ENCODE measurements at regions not wholly inside any gene's neighbourhood (a gene's known extent, or its start where the extent isn't known, plus 50 kb on each side); places are given as distances from the start of the nearest gene placed in this dataset.
"Not testable (repeated sequence)": the region's sequence is repeated elsewhere in the genome, so short reads cannot be mapped to it uniquely, and the experiment has no call there.

GRCh38 chr16:10294153-10294552 lies 91.7 kb upstream of the ATF7IP2 start:
- not testable (repeated sequence) for TF ChIP-seq EZH2 (IDR thresholded peaks at IDR 0.05; ENCODE audit: borderline replicate concordance, low read depth, low read length, poor library complexity, severe bottlenecking)
- TF ChIP-seq, protein P1, sequence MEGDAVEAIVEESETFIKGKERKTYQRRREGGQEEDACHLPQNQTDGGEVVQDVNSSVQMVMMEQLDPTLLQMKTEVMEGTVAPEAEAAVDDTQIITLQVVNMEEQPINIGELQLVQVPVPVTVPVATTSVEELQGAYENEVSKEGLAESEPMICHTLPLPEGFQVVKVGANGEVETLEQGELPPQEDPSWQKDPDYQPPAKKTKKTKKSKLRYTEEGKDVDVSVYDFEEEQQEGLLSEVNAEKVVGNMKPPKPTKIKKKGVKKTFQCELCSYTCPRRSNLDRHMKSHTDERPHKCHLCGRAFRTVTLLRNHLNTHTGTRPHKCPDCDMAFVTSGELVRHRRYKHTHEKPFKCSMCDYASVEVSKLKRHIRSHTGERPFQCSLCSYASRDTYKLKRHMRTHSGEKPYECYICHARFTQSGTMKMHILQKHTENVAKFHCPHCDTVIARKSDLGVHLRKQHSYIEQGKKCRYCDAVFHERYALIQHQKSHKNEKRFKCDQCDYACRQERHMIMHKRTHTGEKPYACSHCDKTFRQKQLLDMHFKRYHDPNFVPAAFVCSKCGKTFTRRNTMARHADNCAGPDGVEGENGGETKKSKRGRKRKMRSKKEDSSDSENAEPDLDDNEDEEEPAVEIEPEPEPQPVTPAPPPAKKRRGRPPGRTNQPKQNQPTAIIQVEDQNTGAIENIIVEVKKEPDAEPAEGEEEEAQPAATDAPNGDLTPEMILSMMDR (conservative IDR thresholded peaks at IDR 0.05; ENCODE audit: low read depth, low read length), result not testable (repeated sequence)

Measured in A673 (cell line).